ENCODE measurements at regions not wholly inside any gene's neighbourhood (a gene's known extent, or its start where the extent isn't known, plus 50 kb on each side); places are given as distances from the start of the nearest gene placed in this dataset.

DNA sequence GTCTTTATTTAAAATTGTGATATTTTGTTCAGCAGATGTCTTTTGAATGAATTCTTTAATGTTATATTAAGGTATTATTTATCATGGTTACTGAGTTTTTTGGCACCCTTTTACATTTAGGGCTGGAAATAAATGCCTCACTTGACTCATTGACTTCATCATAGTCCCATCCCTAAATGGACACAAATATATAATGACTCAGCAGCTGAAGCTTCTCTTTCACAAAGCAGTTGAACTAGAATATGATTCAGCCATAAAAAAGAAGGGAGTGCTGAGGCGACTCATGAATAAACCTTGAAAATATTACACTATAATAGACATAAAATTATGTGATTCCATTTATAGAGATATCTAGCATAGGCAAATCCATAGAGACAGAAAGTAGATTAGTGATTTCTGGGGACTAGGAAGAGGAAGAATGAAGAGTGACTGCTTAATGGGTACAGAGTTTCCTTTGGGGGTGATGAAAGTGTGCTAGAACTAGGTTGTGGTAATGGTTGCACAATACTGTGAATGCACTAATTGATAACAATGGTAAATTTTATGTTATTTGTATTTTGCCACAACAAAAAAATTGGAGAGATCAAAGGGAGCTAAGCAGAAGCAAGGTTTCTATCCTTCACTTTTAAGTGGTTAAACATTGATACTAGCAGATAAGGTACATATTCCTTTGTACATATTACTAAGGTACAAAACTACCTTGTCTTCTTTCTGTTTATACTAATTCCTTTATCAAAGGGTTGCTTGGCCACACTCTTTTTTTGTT, 449.6 kb downstream of the NTRK2 start:
- TF ChIP-seq, protein P1, sequence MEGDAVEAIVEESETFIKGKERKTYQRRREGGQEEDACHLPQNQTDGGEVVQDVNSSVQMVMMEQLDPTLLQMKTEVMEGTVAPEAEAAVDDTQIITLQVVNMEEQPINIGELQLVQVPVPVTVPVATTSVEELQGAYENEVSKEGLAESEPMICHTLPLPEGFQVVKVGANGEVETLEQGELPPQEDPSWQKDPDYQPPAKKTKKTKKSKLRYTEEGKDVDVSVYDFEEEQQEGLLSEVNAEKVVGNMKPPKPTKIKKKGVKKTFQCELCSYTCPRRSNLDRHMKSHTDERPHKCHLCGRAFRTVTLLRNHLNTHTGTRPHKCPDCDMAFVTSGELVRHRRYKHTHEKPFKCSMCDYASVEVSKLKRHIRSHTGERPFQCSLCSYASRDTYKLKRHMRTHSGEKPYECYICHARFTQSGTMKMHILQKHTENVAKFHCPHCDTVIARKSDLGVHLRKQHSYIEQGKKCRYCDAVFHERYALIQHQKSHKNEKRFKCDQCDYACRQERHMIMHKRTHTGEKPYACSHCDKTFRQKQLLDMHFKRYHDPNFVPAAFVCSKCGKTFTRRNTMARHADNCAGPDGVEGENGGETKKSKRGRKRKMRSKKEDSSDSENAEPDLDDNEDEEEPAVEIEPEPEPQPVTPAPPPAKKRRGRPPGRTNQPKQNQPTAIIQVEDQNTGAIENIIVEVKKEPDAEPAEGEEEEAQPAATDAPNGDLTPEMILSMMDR (conservative IDR thresholded peaks at IDR 0.05; ENCODE audit: low read length), result no peak
- no peak for TF ChIP-seq EZH2phosphoT487 (IDR thresholded peaks at IDR 0.05; ENCODE audit: borderline replicate concordance)

Measured in Loucy (cell line).